NT2/D1 (cell line): ENCODE measurements at regions not wholly inside any gene's neighbourhood (a gene's known extent, or its start where the extent isn't known, plus 50 kb on each side); places are given as distances from the start of the nearest gene placed in this dataset.

Experiments
- DNase-seq: peaks from one replicate; pipeline ENCODE4 v3.0.0-alpha.2; 2011; ENCODE audit warnings: low read depth, low spot score
- H3K27me3 ChIP-seq: 2 replicates; pipeline ENCODE4 v1.6.0; 2011; ENCODE audit warnings: mild to moderate bottlenecking; ENCODE audit not compliant: insufficient read length, insufficient read depth
- H3K36me3 ChIP-seq: 2 replicates; pipeline ENCODE4 v1.6.1; 2011; ENCODE audit warnings: mild to moderate bottlenecking, low read length, mixed read lengths; ENCODE audit not compliant: insufficient read depth, insufficient read length
- H3K4me1 ChIP-seq: 2 replicates; pipeline ENCODE4 v1.5.1; 2011; ENCODE audit not compliant: insufficient read depth, insufficient read length
- H3K4me3 ChIP-seq: 2 replicates; pipeline ENCODE4 v1.5.1; 2011; ENCODE audit warnings: low read depth; ENCODE audit not compliant: insufficient read length
- H3K9ac ChIP-seq: 2 replicates; pipeline ENCODE4 v1.6.0; 2011; ENCODE audit warnings: low read depth; ENCODE audit not compliant: insufficient read length
- H3K9me3 ChIP-seq: 2 replicates; pipeline ENCODE4 v1.5.1; 2011; ENCODE audit warnings: mild to moderate bottlenecking, low read length; ENCODE audit not compliant: insufficient read depth
- SUZ12 ChIP-seq: IDR thresholded peaks from 2 replicates; pipeline ENCODE4 v1.6.1; 2011; ENCODE audit not compliant: insufficient read length, insufficient read depth; ENCODE audit errors: extremely low read depth
- YY1 ChIP-seq: IDR thresholded peaks from 2 replicates; pipeline ENCODE4 v1.6.1; 2011; ENCODE audit not compliant: insufficient read length, insufficient read depth
- ZNF274 ChIP-seq: IDR thresholded peaks from 2 replicates; pipeline ENCODE4 v1.6.1; 2011; ENCODE audit warnings: mild to moderate bottlenecking, low read depth, low read length

DNA sequence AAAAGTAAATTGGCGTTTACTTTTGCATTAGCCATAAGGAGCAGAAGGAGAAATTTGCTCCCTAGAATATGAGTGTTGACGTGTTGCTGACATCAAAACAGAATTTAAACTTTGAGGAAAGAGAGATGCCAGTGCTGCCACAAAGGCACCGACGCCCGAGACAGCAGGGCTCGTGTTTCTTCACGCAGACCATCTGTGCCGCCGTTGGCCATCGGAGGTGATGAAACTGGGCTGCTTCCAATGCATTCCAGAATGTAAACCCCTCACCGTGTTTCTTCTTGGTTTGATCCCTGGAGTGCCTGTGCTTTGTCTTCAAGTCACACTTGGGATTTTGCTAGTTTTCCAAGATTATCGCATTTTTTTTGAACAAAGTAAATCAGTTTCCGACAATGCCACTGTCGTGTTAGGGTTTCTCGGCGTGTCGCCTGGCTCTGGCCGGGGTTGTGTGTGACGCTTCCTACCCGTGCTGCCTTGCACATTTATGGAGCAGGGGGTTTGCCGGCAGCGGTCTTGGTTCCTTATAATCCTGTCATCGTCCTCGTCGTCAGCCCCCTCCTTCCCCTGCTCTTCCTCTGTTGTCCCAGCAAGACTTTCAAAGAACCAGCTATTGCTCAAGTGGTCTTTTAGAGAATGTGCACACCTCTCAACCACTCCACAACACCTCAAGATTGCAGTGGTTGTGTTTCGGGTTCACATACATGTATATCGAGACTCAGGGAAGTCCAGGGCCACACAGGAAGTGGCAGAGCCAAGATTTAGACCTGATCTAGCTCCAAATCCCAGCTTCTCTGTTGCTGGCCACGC lies 103.9 kb downstream of the METRNL start:
- Histone ChIP-seq H3K27me3 (no peaks in the 10 kb centered on the region), H3K36me3 (no peaks in the 10 kb centered on the region), H3K4me3 (no peak overlapping the region), H3K9ac (no peak overlapping the region), H3K4me1 (peaks cover 7% of the 10 kb centered on the region), H3K9me3 (no peaks in the 10 kb centered on the region)
- DNase-seq, result no peak
- no peak for TF ChIP-seq SUZ12

DNA sequence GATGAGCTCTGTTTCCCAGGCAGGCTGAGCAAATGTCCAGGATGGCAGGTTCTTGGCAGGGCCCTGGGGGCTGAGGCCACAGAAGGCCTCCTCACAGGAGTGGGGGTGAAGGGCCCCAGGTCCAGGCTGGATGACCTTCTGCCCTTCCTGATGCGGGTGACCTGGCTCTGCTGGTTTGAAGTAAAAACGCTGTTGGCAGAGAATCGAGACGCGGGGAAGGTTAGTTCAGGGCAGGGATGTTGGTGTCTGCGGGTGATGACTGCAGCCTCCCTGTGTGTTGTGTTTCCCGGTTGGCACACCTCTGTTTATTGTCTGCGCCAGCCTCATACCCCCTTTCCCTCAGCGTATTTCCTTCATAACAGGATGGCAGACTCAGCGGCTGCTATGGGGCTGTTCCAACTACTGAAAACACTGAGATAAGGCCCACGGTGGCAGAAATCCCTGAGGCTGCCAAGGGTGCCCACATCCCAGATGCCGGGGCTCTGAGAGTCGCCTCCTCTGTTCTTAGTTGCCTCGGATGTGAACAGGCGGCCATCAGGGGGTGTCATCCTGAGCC lies 104.6 kb downstream of the METRNL start:
- Histone ChIP-seq H3K9ac (no peak overlapping the region), H3K27me3 (no peaks in the 10 kb centered on the region), H3K9me3 (no peaks in the 10 kb centered on the region), H3K4me1 (peaks cover 7% of the 10 kb centered on the region), H3K4me3 (no peak overlapping the region), H3K36me3 (no peaks in the 10 kb centered on the region)
- TF ChIP-seq ZNF274 (no peak), YY1 (no peak), SUZ12 (no peak)
- DNase-seq, result no peak

DNA sequence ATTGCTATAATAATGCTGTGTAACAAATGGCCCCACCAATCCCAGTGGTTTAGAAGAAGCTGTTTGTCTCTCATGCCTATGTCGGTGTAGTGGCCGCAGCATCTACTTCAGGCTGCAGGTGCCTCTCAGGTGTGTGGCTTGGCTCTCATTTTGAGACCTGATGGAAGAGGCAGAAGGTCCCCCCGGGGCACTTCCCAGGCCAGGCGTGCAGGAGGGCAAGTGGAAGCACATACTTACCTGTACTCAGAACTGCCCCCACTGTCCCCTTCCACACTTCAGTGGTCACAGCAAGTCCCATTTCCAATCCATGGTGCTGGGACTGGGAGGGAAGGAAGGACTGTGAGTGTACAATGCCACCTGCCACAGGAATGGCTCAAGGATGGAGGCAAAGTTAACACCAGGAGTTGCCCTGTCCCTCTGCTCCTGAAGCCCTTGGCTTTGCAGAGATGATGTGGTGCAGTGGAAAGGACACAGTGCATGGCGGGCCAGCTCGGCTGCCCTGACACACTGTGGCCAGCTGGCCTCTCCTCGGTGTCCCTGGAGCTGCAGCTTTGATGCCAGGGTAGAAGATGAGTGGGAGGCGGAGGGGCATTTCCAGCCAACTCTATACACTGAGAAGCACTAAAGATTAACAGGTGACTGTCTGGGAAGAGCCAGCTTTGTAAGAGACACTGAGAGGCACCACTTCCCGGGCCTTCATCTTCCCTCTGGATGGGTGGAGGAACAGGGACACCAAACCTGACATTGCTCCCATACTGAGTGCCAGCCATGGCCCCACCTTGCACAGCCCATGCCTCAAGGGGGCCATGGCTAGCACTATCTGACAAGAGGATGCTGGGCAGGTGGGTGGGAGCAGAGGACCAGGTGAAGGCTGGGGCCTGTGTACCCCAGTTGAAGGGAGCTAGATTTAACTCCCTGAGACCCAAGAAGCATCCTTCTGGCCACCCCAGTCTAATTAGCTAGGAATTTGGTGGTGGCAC lies 105.9 kb downstream of the METRNL start:
- Histone ChIP-seq H3K9ac (no peak overlapping the region), H3K27me3 (no peaks in the 10 kb centered on the region), H3K9me3 (no peaks in the 10 kb centered on the region), H3K4me1 (peaks cover 7% of the 10 kb centered on the region), H3K4me3 (no peak overlapping the region), H3K36me3 (no peaks in the 10 kb centered on the region)
- DNase-seq, result no peak
- TF ChIP-seq ZNF274 (no peak), YY1 (no peak), SUZ12 (no peak)

DNA sequence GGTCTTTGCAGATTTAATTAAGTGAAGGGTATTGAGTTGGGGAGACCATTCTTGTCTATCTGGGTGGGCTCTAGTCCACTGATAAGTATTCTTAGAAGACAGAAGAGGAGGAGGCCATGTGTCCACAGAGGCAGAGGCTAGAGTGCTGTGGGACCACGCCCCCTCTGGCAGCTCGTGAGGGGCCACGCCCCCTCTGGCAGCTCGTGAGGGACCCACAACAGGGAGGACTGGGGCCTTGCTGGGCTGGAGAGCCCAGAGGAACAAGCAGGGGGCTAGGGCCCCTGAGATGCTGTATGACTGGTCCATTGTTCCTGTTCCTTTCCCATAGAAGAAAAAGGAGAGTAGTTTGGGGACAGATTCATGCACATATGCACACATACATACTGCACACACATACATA lies 106.8 kb downstream of the METRNL start:
- no peaks in the 10 kb centered on the region for H3K36me3 ChIP-seq
- DNase-seq, result no peak
- TF ChIP-seq SUZ12, result no peak
- TF ChIP-seq ZNF274, result no peak
- no peak for TF ChIP-seq YY1
- H3K9me3 ChIP-seq, result no peaks in the 10 kb centered on the region
- H3K27me3 ChIP-seq, result no peaks in the 10 kb centered on the region
- no peak overlapping the region for H3K9ac ChIP-seq
- H3K4me1 ChIP-seq, result peaks cover 5% of the 10 kb centered on the region
- no peak overlapping the region for H3K4me3 ChIP-seq

DNA sequence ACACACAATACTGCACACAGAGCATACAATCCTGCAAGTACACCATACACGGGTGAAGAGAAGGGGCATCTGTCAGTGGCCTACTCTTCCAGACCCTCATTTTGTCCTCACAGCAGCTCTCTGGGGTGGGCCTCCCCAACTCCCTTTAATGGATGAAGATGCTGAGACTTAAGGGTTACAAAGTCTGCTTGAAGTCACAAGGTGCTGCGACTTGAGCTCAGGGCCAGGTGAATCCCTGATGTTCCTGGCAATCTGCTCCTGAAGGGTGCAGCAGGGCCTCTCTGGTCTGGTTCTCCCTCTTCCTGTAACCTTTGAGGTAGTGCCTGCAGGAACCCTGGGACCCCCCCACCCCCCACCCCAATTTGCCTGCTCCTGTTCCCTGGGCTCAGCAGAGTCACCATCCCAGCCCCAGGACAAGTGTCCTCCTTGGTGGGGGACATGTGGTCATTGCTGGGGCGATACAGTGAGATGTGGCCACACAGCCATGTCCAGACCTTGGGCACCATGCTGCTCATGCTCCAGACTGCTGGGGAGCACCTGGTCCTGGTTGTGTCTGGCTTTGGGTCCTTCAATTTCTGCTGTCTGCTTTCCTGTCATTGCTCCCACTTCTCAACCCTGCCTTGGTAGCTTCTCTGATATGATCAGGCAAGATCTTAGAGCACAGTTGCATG lies 107.5 kb downstream of the METRNL start:
- Histone ChIP-seq H3K36me3 (no peaks in the 10 kb centered on the region), H3K4me1 (peaks cover 4% of the 10 kb centered on the region), H3K27me3 (no peaks in the 10 kb centered on the region), H3K4me3 (no peak overlapping the region), H3K9ac (no peak overlapping the region), H3K9me3 (no peaks in the 10 kb centered on the region)
- TF ChIP-seq SUZ12 (no peak), ZNF274 (no peak), YY1 (no peak)
- no peak for DNase-seq

DNA sequence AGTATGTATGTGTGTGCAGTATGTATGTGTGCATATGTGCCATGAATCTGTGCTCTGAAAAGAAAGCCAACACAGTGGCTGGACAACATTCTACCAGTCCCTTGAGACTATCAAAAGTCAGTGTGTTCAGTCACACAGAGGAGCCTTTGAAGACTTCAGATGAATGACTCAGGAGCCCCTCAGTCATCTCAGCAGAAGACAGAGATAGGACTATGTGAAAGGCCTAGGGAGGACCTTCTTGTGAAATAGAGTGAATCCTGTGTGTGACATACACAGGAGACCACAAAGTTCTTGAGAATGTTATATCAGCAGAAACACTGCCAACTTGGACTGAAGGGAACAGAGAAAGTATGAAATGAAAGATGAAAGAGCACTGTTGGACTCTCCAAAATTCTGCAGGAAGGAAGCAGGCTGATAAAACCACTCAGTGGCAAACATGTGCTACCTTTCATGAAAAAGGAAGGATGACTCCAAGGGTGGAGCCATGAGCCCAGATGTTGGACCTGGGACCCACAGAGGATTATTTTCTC lies 108.4 kb downstream of the METRNL start:
- H3K9ac ChIP-seq, result no peak overlapping the region
- TF ChIP-seq SUZ12 (no peak), YY1 (no peak), ZNF274 (no peak)
- no peaks in the 10 kb centered on the region for H3K4me1 ChIP-seq
- no peaks in the 10 kb centered on the region for H3K9me3 ChIP-seq
- no peak for DNase-seq
- no peaks in the 10 kb centered on the region for H3K36me3 ChIP-seq
- no peaks in the 10 kb centered on the region for H3K27me3 ChIP-seq
- no peak overlapping the region for H3K4me3 ChIP-seq
